ENCODE measurements at regions not wholly inside any gene's neighbourhood (a gene's known extent, or its start where the extent isn't known, plus 50 kb on each side); places are given as distances from the start of the nearest gene placed in this dataset.

GRCh38 chr1:83418558-83418957 lies 580.4 kb downstream of the TTLL7 start:
- no peak for TF ChIP-seq CTCF (IDR thresholded peaks at IDR 0.05)
- no peak for TF ChIP-seq POLR2A (IDR thresholded peaks at IDR 0.05)
- TF ChIP-seq EP300 (IDR thresholded peaks at IDR 0.05): no peak
